Neural progenitor cell (in vitro differentiated cells): ENCODE measurements at regions not wholly inside any gene's neighbourhood (a gene's known extent, or its start where the extent isn't known, plus 50 kb on each side); places are given as distances from the start of the nearest gene placed in this dataset.

Source experiments
- DNase-seq: peaks from one replicate; pipeline ENCODE4 v3.0.0-alpha.2; 2016; ENCODE audit warnings: low spot score
- H2AFZ ChIP-seq: fragments of 200-600 bp; sonication (generic); replicated peaks from 2 replicates; pipeline ENCODE4 v1.6.1; 2016; ENCODE audit warnings: antibody characterized with exemption
- H3F3A ChIP-seq: fragments of 200-600 bp; sonication (generic); 2 replicates; pipeline ENCODE4 v1.6.1; 2016; ENCODE audit warnings: antibody characterized with exemption, low read depth
- H3K27ac ChIP-seq: fragments of 200-600 bp; sonication (generic); 2 replicates; pipeline ENCODE4 v1.5.1; 2016; ENCODE audit warnings: mild to moderate bottlenecking
- H3K27me3 ChIP-seq: fragments of 200-600 bp; sonication (generic); 2 replicates; pipeline ENCODE4 v1.6.1; 2016; ENCODE audit warnings: mild to moderate bottlenecking, moderate library complexity
- H3K36me3 ChIP-seq: fragments of 200-600 bp; sonication (generic); 2 replicates; pipeline ENCODE4 v1.5.1; 2016
- H3K4me1 ChIP-seq: fragments of 200-600 bp; sonication (generic); 2 replicates; pipeline ENCODE4 v1.6.1; 2016; ENCODE audit warnings: mixed run types
- H3K4me2 ChIP-seq: fragments of 200-600 bp; sonication (generic); 2 replicates; pipeline ENCODE4 v1.6.1; 2016
- H3K4me3 ChIP-seq: fragments of 200-600 bp; sonication (generic); 2 replicates; pipeline ENCODE4 v1.5.1; 2016
- H3K79me2 ChIP-seq: fragments of 200-600 bp; sonication (generic); 2 replicates; pipeline ENCODE4 v1.6.1; 2016; ENCODE audit warnings: low read depth
- H3K9ac ChIP-seq: fragments of 200-600 bp; sonication (generic); 2 replicates; pipeline ENCODE4 v1.6.1; 2016
- H3K9me3 ChIP-seq: fragments of 200-600 bp; sonication (generic); 2 replicates; pipeline ENCODE4 v1.5.1; 2016; ENCODE audit warnings: low read depth
- H4K20me1 ChIP-seq: fragments of 200-600 bp; sonication (generic); 2 replicates; pipeline ENCODE4 v1.6.1; 2016; ENCODE audit warnings: low read depth
- H3K27ac Mint-ChIP-seq: 3 replicates; pipeline ENCODE4 v1.8.0; 2021; ENCODE audit warnings: mixed read lengths
- H3K27me3 Mint-ChIP-seq: 2 replicates; pipeline ENCODE4 v1.8.0; 2022; ENCODE audit warnings: low read depth, mild to moderate bottlenecking, inconsistent platforms, moderate library complexity, mixed read lengths; ENCODE audit not compliant: insufficient read depth
- H3K36me3 Mint-ChIP-seq: 3 replicates; pipeline ENCODE4 v1.8.0; 2021; ENCODE audit warnings: mixed read lengths
- H3K4me1 Mint-ChIP-seq: 3 replicates; pipeline ENCODE4 v1.8.0; 2021; ENCODE audit warnings: mixed read lengths
- H3K4me3 Mint-ChIP-seq: 3 replicates; pipeline ENCODE4 v1.8.0; 2021; ENCODE audit warnings: mild to moderate bottlenecking, moderate library complexity, mixed read lengths
- H3K9me3 Mint-ChIP-seq: 3 replicates; pipeline ENCODE4 v1.8.0; 2020; ENCODE audit warnings: mixed read lengths
- CTCF ChIP-seq: fragments of 200-600 bp; sonication (generic); IDR thresholded peaks from 2 replicates; pipeline ENCODE4 v1.5.1; 2017; ENCODE audit warnings: antibody characterized with exemption, mild to moderate bottlenecking
- EZH2 ChIP-seq: fragments of 200-600 bp; sonication (generic); IDR thresholded peaks from 2 replicates; pipeline ENCODE4 v1.6.1; 2017; ENCODE audit warnings: antibody characterized with exemption, mild to moderate bottlenecking, moderate library complexity
- EZH2phosphoT487 ChIP-seq: fragments of 200-600 bp; sonication (generic); IDR thresholded peaks from 2 replicates; pipeline ENCODE4 v1.6.1; 2017; ENCODE audit warnings: antibody characterized with exemption

DNA sequence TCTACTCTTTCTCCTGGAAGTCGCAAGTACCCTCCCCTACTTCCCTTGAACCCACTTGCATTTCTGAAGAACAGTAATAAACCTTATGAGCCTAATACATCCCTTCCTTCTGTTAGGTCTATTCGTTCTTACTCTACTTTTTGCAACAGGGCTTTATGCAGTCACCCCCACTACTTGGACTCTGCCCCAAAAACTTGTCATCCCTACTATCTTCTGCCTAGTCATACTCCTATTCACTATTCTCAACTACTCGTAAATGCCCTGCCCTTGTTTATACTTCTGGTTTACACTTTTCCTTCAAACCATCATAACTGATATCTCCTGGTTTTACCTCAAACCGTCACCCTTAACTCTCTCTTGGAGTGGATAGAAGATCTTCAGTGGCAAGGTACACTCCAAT is 55.2 kb upstream of the SLIT2 start:
- no peak for TF ChIP-seq CTCF
- no peak for TF ChIP-seq EZH2
- TF ChIP-seq EZH2phosphoT487: no peak
- Histone ChIP-seq H2AFZ (no peak overlapping the region), H3K4me1 (no peaks in the 10 kb centered on the region), H3F3A (no peaks in the 10 kb centered on the region), H3K4me3 (no peak overlapping the region), H3K4me2 (no peak overlapping the region), H4K20me1 (no peaks in the 10 kb centered on the region), H3K27me3 (no peaks in the 10 kb centered on the region), H3K9ac (no peak overlapping the region), H3K27ac (no peak overlapping the region), H3K36me3 (no peaks in the 10 kb centered on the region), H3K9me3 (no peaks in the 10 kb centered on the region), H3K79me2 (no peaks in the 10 kb centered on the region)
- H3K4me1 Mint-ChIP-seq: no peaks in the 10 kb centered on the region
- no peak overlapping the region for H3K4me3 Mint-ChIP-seq
- H3K36me3 Mint-ChIP-seq: no peaks in the 10 kb centered on the region
- H3K27me3 Mint-ChIP-seq: no peaks in the 10 kb centered on the region
- no peak overlapping the region for H3K27ac Mint-ChIP-seq
- no peaks in the 10 kb centered on the region for H3K9me3 Mint-ChIP-seq
- no peak for DNase-seq

- Histone ChIP-seq H4K20me1 (no peaks in the 10 kb centered on the region), H3K27me3 (no peaks in the 10 kb centered on the region), H2AFZ (no peak overlapping the region), H3K4me2 (no peak overlapping the region), H3K9ac (no peak overlapping the region), H3F3A (no peaks in the 10 kb centered on the region), H3K79me2 (no peaks in the 10 kb centered on the region), H3K4me1 (no peaks in the 10 kb centered on the region), H3K4me3 (no peak overlapping the region), H3K9me3 (no peaks in the 10 kb centered on the region), H3K36me3 (no peaks in the 10 kb centered on the region), H3K27ac (no peak overlapping the region)
- TF ChIP-seq CTCF: no peak
- no peak for TF ChIP-seq EZH2
- no peak for TF ChIP-seq EZH2phosphoT487
- Mint-ChIP-seq H3K36me3 (no peaks in the 10 kb centered on the region), H3K4me1 (no peaks in the 10 kb centered on the region), H3K27ac (no peak overlapping the region), H3K9me3 (no peaks in the 10 kb centered on the region), H3K27me3 (no peaks in the 10 kb centered on the region), H3K4me3 (no peak overlapping the region)
- DNase-seq: no peak
These were observed 56.4 kb upstream of the SLIT2 start for GRCh38 chr4:20195071-20195885.

DNA sequence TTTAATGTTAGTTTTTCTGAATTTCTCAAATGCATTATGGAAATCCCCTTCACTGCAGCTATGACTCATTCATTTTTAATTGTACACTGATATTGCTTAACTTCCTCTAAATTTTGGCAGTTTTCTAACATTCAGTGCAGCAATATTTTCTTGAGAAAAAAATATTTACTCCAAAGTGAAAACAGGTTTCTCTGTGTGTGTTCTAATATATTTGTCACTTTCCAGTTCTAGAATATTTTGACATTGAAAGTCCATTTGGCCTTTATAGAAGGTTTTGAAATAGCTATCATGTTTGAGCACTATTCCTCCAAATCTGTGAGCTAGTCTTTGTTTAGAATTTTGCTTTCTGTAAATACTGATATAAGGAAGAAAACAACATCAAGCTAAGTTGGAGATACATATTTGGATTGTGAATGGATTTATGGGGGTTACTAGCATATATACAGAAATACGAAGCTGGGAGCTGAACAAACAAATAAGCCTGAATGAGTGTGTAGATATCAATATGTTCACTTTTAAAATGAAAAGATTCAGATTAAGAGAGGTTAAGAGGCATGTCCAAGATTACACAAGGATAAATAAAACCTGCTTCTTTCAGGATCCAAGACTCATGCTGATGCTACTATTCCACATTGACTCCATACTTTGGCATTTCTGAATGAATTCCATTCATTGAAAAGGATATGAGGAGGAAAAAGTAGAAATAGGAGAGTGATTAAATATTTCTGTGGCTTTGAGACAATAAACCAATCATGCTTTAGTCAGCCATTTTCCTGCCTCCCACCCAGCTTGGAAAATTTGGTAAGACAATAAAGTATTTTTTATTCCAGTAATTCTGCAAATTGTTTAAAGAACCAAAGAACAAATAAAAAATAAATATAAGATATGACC is 57.3 kb upstream of the SLIT2 start:
- H2AFZ ChIP-seq: no peak overlapping the region
- Mint-ChIP-seq H3K9me3 (no peaks in the 10 kb centered on the region), H3K4me3 (no peak overlapping the region), H3K4me1 (no peaks in the 10 kb centered on the region), H3K27ac (no peak overlapping the region), H3K27me3 (no peaks in the 10 kb centered on the region), H3K36me3 (no peaks in the 10 kb centered on the region)
- no peak overlapping the region for H3K27ac ChIP-seq
- no peak overlapping the region for H3K9ac ChIP-seq
- no peaks in the 10 kb centered on the region for H3K4me1 ChIP-seq
- no peak overlapping the region for H3K4me2 ChIP-seq
- no peak for DNase-seq
- no peak overlapping the region for H3K4me3 ChIP-seq
- no peaks in the 10 kb centered on the region for H3K9me3 ChIP-seq
- no peaks in the 10 kb centered on the region for H3K79me2 ChIP-seq
- H3F3A ChIP-seq: no peaks in the 10 kb centered on the region
- H3K27me3 ChIP-seq: no peaks in the 10 kb centered on the region
- no peaks in the 10 kb centered on the region for H4K20me1 ChIP-seq
- H3K36me3 ChIP-seq: no peaks in the 10 kb centered on the region
- TF ChIP-seq EZH2: no peak
- no peak for TF ChIP-seq CTCF
- TF ChIP-seq EZH2phosphoT487: no peak
